Activated naive CD4-positive, alpha-beta T cell treated with anti-CD3 and anti-CD28 coated beads, Interleukin-2, amount 50 U/mL, for 24 hours (primary cell): ENCODE measurements at regions not wholly inside any gene's neighbourhood (a gene's known extent, or its start where the extent isn't known, plus 50 kb on each side); places are given as distances from the start of the nearest gene placed in this dataset.

ENCODE experiments used
- H3K27ac Mint-ChIP-seq: one replicate; pipeline ENCODE4 v1.8.0; 2021; ENCODE audit warnings: mild to moderate bottlenecking, mixed read lengths
- H3K27me3 Mint-ChIP-seq: one replicate; pipeline ENCODE4 v1.8.0; 2021; ENCODE audit warnings: mixed read lengths
- H3K36me3 Mint-ChIP-seq: one replicate; pipeline ENCODE4 v1.8.0; 2021; ENCODE audit warnings: mixed read lengths
- H3K4me1 Mint-ChIP-seq: one replicate; pipeline ENCODE4 v1.8.0; 2021; ENCODE audit warnings: mixed read lengths
- H3K4me3 Mint-ChIP-seq: one replicate; pipeline ENCODE4 v1.8.0; 2021; ENCODE audit warnings: mild to moderate bottlenecking, mixed read lengths
- H3K9me3 Mint-ChIP-seq: one replicate; pipeline ENCODE4 v1.8.0; 2021; ENCODE audit warnings: mixed read lengths

- H3K4me1 Mint-ChIP-seq: no peaks in the 10 kb centered on the region
- no peaks in the 10 kb centered on the region for H3K9me3 Mint-ChIP-seq
- H3K27ac Mint-ChIP-seq: no peak overlapping the region
- no peak overlapping the region for H3K4me3 Mint-ChIP-seq
- peaks cover 10% of the 10 kb centered on the region for H3K27me3 Mint-ChIP-seq
- peaks cover 3% of the 10 kb centered on the region for H3K36me3 Mint-ChIP-seq
These were observed 139.6 kb upstream of the WNT4 start for GRCh38 chr1:22282364-22282995.

- no peak overlapping the region for H3K4me3 Mint-ChIP-seq
- H3K9me3 Mint-ChIP-seq: no peaks in the 10 kb centered on the region
- no peaks in the 10 kb centered on the region for H3K4me1 Mint-ChIP-seq
- no peak overlapping the region for H3K27ac Mint-ChIP-seq
- peaks cover 8% of the 10 kb centered on the region for H3K27me3 Mint-ChIP-seq
- H3K36me3 Mint-ChIP-seq: peaks cover 3% of the 10 kb centered on the region
These were observed 140.7 kb upstream of the WNT4 start for GRCh38 chr1:22283596-22283995.

- H3K4me1 Mint-ChIP-seq: no peaks in the 10 kb centered on the region
- H3K4me3 Mint-ChIP-seq: no peak overlapping the region
- H3K9me3 Mint-ChIP-seq: no peaks in the 10 kb centered on the region
- H3K36me3 Mint-ChIP-seq: no peaks in the 10 kb centered on the region
- H3K27me3 Mint-ChIP-seq: peaks cover 8% of the 10 kb centered on the region
- no peak overlapping the region for H3K27ac Mint-ChIP-seq
These were observed 141.3 kb upstream of the WNT4 start for GRCh38 chr1:22284236-22284635.

GRCh38 chr1:22284906-22285548, 142.1 kb upstream of the WNT4 start:
- no peak overlapping the region for H3K4me3 Mint-ChIP-seq
- no peaks in the 10 kb centered on the region for H3K36me3 Mint-ChIP-seq
- H3K27ac Mint-ChIP-seq: no peak overlapping the region
- H3K27me3 Mint-ChIP-seq: peaks cover 8% of the 10 kb centered on the region
- no peaks in the 10 kb centered on the region for H3K4me1 Mint-ChIP-seq
- no peaks in the 10 kb centered on the region for H3K9me3 Mint-ChIP-seq

GRCh38 chr1:22285549-22286396, 142.9 kb upstream of the WNT4 start:
- H3K9me3 Mint-ChIP-seq: no peaks in the 10 kb centered on the region
- no peak overlapping the region for H3K4me3 Mint-ChIP-seq
- H3K4me1 Mint-ChIP-seq: no peaks in the 10 kb centered on the region
- no peaks in the 10 kb centered on the region for H3K36me3 Mint-ChIP-seq
- H3K27ac Mint-ChIP-seq: no peak overlapping the region
- H3K27me3 Mint-ChIP-seq: peaks cover 6% of the 10 kb centered on the region

- H3K27ac Mint-ChIP-seq: no peak overlapping the region
These were observed 143.6 kb upstream of the WNT4 start for GRCh38 chr1:22286491-22286890.

GRCh38 chr1:22287273-22287672, 144.4 kb upstream of the WNT4 start:
- Mint-ChIP-seq H3K4me3 (no peak overlapping the region), H3K36me3 (no peaks in the 10 kb centered on the region), H3K9me3 (no peaks in the 10 kb centered on the region), H3K27me3 (peaks cover 2% of the 10 kb centered on the region), H3K27ac (no peak overlapping the region), H3K4me1 (no peaks in the 10 kb centered on the region)

More at GRCh38 chr1:22286491-22286890, 143.6 kb upstream of the WNT4 start:
- H3K4me1 Mint-ChIP-seq: no peaks in the 10 kb centered on the region
- no peak overlapping the region for H3K4me3 Mint-ChIP-seq
- peaks cover 2% of the 10 kb centered on the region for H3K27me3 Mint-ChIP-seq
- H3K36me3 Mint-ChIP-seq: no peaks in the 10 kb centered on the region
- no peaks in the 10 kb centered on the region for H3K9me3 Mint-ChIP-seq

GRCh38 chr1:22287946-22288520, 145.1 kb upstream of the WNT4 start:
- no peaks in the 10 kb centered on the region for H3K4me1 Mint-ChIP-seq
- H3K4me3 Mint-ChIP-seq: no peak overlapping the region
- peaks cover 3% of the 10 kb centered on the region for H3K27me3 Mint-ChIP-seq
- H3K9me3 Mint-ChIP-seq: no peaks in the 10 kb centered on the region
- H3K36me3 Mint-ChIP-seq: no peaks in the 10 kb centered on the region
- no peak overlapping the region for H3K27ac Mint-ChIP-seq

- Mint-ChIP-seq H3K27me3 (peaks cover 3% of the 10 kb centered on the region), H3K4me3 (no peak overlapping the region), H3K4me1 (no peaks in the 10 kb centered on the region), H3K9me3 (no peaks in the 10 kb centered on the region), H3K27ac (no peak overlapping the region), H3K36me3 (no peaks in the 10 kb centered on the region)
These were observed 145.8 kb upstream of the WNT4 start for GRCh38 chr1:22288593-22289241.

- H3K36me3 Mint-ChIP-seq: no peaks in the 10 kb centered on the region
- H3K9me3 Mint-ChIP-seq: no peaks in the 10 kb centered on the region
- H3K27ac Mint-ChIP-seq: no peak overlapping the region
- no peak overlapping the region for H3K4me3 Mint-ChIP-seq
- H3K27me3 Mint-ChIP-seq: peaks cover 6% of the 10 kb centered on the region
- H3K4me1 Mint-ChIP-seq: no peaks in the 10 kb centered on the region
These were observed 146.6 kb upstream of the WNT4 start for GRCh38 chr1:22289307-22289995.

GRCh38 chr1:22290157-22290556, 147.3 kb upstream of the WNT4 start:
- H3K4me3 Mint-ChIP-seq: no peak overlapping the region
- no peak overlapping the region for H3K27ac Mint-ChIP-seq
- no peaks in the 10 kb centered on the region for H3K9me3 Mint-ChIP-seq
- peaks cover 6% of the 10 kb centered on the region for H3K27me3 Mint-ChIP-seq
- no peaks in the 10 kb centered on the region for H3K4me1 Mint-ChIP-seq
- H3K36me3 Mint-ChIP-seq: no peaks in the 10 kb centered on the region

GRCh38 chr1:22290611-22291010, 147.7 kb upstream of the WNT4 start:
- H3K27ac Mint-ChIP-seq: no peak overlapping the region
- H3K27me3 Mint-ChIP-seq: peaks cover 6% of the 10 kb centered on the region
- no peaks in the 10 kb centered on the region for H3K9me3 Mint-ChIP-seq
- H3K4me3 Mint-ChIP-seq: no peak overlapping the region
- H3K4me1 Mint-ChIP-seq: no peaks in the 10 kb centered on the region
- no peaks in the 10 kb centered on the region for H3K36me3 Mint-ChIP-seq

- H3K9me3 Mint-ChIP-seq: no peaks in the 10 kb centered on the region
- H3K4me3 Mint-ChIP-seq: no peak overlapping the region
- H3K27ac Mint-ChIP-seq: no peak overlapping the region
- H3K4me1 Mint-ChIP-seq: no peaks in the 10 kb centered on the region
- H3K27me3 Mint-ChIP-seq: peaks cover 7% of the 10 kb centered on the region
- no peaks in the 10 kb centered on the region for H3K36me3 Mint-ChIP-seq
These were observed 148.2 kb upstream of the WNT4 start for GRCh38 chr1:22291057-22291456.

- Mint-ChIP-seq H3K9me3 (no peaks in the 10 kb centered on the region), H3K4me3 (no peak overlapping the region), H3K27me3 (peaks cover 10% of the 10 kb centered on the region), H3K36me3 (no peaks in the 10 kb centered on the region), H3K27ac (no peak overlapping the region), H3K4me1 (no peaks in the 10 kb centered on the region)
These were observed 148.6 kb upstream of the WNT4 start for GRCh38 chr1:22291494-22291893.
